ENCODE measurements at regions not wholly inside any gene's neighbourhood (a gene's known extent, or its start where the extent isn't known, plus 50 kb on each side); places are given as distances from the start of the nearest gene placed in this dataset.

DNA sequence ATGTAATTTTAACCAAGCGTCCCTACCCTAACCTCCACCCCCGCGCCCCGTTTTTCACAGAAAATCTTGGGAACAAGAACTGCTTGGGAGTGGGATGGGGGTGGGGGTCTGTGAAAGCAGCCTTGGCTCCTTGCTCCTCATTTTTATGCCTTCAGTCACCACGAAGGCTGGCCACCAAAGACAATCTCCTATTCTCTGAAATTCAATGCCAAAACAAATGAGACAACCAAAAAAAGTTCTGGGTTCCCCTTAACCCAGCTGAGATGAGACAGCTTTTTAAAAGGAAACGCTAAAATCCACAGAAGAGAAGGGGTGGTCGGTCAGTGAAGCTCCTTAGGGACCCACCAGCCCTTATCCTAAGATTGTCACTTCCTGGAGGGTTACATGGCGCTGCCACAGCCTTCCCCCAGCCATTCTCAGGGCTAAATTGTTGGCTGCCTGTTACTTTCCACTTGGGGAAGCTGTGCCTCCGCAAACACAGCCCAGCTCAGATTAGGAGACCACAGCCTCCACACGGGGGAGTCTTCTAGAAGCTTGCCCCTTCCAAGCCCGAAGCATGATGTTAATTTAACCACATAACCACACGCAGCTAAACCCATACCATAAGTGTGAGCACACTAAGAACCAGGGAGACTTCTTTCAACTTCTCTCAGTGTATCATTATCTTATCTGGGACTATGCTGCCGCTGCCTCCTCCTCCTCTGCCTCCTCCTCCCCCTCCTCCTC is 136.3 kb downstream of the FOXD1 start:
- Histone ChIP-seq H3K36me3 (ENCODE audit: control insufficient read depth, insufficient read depth, low read length) (no peaks in the 10 kb centered on the region), H3K4me1 (ENCODE audit: control insufficient read depth, insufficient read depth, low read length) (peaks cover 3% of the 10 kb centered on the region), H3K27ac (ENCODE audit: low read depth, low read length) (no peak overlapping the region), H3K27me3 (ENCODE audit: control insufficient read depth, insufficient read depth, low read length) (peaks cover 12% of the 10 kb centered on the region), H3K4me3 (ENCODE audit: low read length) (no peak overlapping the region), H3K9ac (ENCODE audit: low read length) (no peak overlapping the region)

DNA sequence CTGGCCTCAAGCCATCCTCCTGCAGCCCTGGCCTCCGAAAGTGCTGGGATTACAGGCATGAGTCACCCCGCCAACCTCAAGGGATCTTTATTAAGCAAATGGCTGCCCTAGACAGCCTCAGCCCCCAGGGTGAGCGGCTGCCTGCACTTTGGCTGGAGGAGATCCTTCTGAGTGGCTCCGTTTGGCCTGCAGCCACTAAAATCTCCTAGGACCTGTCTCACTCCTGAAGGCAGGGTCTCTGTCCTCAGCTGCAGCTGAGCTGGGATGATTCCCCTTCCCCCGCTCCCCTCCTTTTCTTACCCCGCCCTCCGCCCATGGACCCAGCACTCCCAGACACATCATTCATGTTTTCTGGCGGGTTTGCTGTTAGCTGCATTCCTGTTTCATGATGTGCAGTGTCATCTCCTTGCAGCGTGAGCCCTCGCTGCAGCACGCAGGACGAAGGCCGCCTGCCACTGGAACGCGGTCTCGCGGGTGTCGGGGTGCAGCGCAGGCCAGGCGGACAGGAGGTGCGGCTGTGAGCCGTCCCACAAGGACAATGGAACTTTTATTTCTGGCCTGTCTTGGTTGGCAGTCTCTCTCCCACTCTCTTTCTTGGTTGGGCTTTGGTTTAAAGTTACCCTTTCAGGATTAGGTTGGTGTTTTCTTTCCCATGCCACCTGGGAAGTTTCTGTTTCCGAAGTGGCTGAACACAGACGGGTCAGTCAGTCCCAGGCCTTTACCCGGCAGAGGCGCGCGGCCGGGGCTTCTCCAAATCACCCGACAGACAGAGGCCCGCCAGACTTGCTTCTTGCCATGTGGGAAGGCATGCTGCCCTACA is 137.1 kb downstream of the FOXD1 start:
- Histone ChIP-seq H3K4me3 (ENCODE audit: low read length) (no peak overlapping the region), H3K36me3 (ENCODE audit: control insufficient read depth, insufficient read depth, low read length) (no peaks in the 10 kb centered on the region), H3K27ac (ENCODE audit: low read depth, low read length) (no peak overlapping the region), H3K27me3 (ENCODE audit: control insufficient read depth, insufficient read depth, low read length) (peaks cover 12% of the 10 kb centered on the region), H3K4me1 (ENCODE audit: control insufficient read depth, insufficient read depth, low read length) (peaks cover 3% of the 10 kb centered on the region), H3K9ac (ENCODE audit: low read length) (no peak overlapping the region)

DNA sequence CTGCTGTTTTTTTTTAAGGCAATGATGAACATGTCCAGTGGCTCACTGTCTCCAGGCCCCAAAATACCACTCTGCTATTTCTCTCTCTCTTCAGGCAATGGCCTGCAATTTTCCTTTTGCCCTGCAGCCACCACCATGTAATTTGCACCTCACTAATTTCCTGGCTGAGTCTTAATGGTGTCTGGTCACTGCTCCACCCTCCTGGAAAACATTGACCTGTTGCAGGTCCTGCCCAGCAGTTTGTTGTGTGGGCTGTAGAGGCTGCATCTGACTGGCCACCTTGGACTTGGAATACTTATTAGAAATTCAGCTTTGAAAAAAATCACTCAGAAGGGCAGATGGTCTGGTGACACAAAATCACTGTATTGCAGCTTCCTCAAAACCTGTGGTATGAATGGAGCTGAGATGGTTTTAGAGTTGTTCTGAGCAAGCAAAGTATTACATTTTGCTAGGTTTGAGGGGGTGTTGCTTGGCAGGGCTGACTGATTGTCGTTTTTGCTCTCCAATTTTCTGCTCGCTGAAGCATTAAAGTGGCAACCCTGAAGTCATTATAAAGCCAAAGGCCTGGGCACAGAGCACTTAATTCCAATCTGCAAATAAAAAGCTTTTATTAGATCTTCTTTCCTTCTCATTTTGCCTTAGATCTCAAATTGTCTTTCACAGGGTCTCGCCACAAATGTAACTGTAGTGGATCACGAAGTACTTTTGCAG is 134.8 kb downstream of the TMEM174 start:
- Histone ChIP-seq H3K36me3 (ENCODE audit: control insufficient read depth, insufficient read depth, low read length) (no peaks in the 10 kb centered on the region), H3K4me3 (ENCODE audit: low read length) (no peak overlapping the region), H3K4me1 (ENCODE audit: control insufficient read depth, insufficient read depth, low read length) (peaks cover 3% of the 10 kb centered on the region), H3K27me3 (ENCODE audit: control insufficient read depth, insufficient read depth, low read length) (peaks cover 15% of the 10 kb centered on the region), H3K27ac (ENCODE audit: low read depth, low read length) (no peak overlapping the region), H3K9ac (ENCODE audit: low read length) (no peak overlapping the region)

DNA sequence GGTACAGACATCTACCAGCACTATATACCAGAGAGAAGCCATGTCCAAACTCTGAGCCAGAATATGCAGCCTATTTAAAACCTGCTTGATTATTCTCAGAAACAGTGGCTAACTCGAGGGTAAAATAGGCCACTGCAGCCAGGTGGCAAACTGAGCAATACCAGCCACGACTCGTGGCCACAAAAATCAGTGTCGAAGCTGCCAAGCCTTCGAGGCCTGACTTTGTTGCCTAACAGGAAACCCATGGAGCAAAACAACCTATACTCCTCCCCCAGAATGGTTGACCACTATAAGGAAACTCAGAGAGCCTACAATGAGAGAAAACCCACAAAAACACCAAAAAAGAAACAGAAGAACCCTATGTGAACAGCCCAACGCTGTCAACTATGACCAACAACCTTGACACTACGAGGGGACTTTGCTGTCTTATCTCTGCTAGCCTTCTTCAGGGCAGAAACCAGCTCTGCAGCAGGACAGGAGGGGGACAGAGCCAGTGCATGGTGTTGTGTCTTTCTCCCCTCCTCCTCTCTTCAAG is 133.8 kb downstream of the TMEM174 start:
- Histone ChIP-seq H3K4me1 (ENCODE audit: control insufficient read depth, insufficient read depth, low read length) (peaks cover 3% of the 10 kb centered on the region), H3K27me3 (ENCODE audit: control insufficient read depth, insufficient read depth, low read length) (peaks cover 18% of the 10 kb centered on the region), H3K4me3 (ENCODE audit: low read length) (no peak overlapping the region), H3K27ac (ENCODE audit: low read depth, low read length) (no peak overlapping the region), H3K36me3 (ENCODE audit: control insufficient read depth, insufficient read depth, low read length) (no peaks in the 10 kb centered on the region), H3K9ac (ENCODE audit: low read length) (no peak overlapping the region)

DNA sequence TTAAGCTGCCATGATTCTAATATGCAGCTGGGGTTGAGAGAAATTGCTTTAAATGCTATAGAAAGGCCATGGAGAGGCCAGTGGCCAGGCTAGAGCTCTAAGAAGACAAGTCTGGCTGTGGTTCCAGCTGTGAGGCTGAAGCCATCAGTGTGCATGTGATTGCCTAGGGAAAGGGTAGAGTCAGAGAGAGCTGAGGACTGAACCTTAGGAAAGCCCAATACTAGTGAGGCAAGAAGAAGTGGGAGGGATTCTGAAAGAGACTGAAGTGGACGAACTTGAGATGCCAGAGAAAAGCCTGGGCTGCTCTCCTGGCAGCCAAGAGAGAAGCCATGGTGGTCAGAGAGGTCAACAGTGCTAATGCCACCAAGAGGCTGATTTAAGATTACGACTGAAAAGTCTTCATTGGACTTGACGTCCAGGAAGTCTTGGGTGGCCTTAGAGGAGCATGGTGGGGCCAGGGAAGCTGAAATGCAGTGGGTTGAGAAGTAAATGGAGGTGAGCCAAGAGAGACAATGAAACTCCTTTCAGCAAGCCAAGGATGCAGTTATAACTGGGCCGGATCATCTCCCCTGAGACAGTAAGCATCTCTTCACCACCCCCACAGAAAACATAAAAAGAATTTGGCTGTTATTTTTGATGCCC is 133.2 kb downstream of the TMEM174 start:
- Histone ChIP-seq H3K4me1 (ENCODE audit: control insufficient read depth, insufficient read depth, low read length) (peaks cover 3% of the 10 kb centered on the region), H3K4me3 (ENCODE audit: low read length) (no peak overlapping the region), H3K27me3 (ENCODE audit: control insufficient read depth, insufficient read depth, low read length) (peaks cover 23% of the 10 kb centered on the region), H3K27ac (ENCODE audit: low read depth, low read length) (no peak overlapping the region), H3K36me3 (ENCODE audit: control insufficient read depth, insufficient read depth, low read length) (no peaks in the 10 kb centered on the region), H3K9ac (ENCODE audit: low read length) (no peak overlapping the region)

DNA sequence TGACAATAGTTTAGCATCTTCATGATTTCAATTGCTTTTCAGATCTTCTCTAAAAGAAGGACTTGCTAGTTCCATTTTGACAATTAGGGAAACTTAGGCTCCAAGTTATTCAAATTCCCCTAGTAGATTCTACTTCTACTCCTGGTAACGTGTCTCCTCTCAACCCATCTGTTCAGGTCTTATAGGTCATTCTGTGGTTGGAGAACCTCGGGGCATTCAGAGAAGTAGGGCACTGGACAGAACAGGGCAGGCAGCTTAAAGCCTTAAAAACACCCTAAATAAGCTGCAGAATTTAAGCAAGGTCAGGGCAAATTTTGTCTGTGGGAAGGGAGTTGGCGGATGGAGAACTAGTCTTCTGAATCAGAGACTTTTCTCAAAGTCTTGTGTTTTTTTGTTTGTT is 132.4 kb downstream of the TMEM174 start:
- Histone ChIP-seq H3K4me3 (ENCODE audit: low read length) (no peak overlapping the region), H3K9ac (ENCODE audit: low read length) (no peak overlapping the region), H3K36me3 (ENCODE audit: control insufficient read depth, insufficient read depth, low read length) (no peaks in the 10 kb centered on the region), H3K27ac (ENCODE audit: low read depth, low read length) (no peak overlapping the region), H3K27me3 (ENCODE audit: control insufficient read depth, insufficient read depth, low read length) (peaks cover 29% of the 10 kb centered on the region), H3K4me1 (ENCODE audit: control insufficient read depth, insufficient read depth, low read length) (no peaks in the 10 kb centered on the region)

DNA sequence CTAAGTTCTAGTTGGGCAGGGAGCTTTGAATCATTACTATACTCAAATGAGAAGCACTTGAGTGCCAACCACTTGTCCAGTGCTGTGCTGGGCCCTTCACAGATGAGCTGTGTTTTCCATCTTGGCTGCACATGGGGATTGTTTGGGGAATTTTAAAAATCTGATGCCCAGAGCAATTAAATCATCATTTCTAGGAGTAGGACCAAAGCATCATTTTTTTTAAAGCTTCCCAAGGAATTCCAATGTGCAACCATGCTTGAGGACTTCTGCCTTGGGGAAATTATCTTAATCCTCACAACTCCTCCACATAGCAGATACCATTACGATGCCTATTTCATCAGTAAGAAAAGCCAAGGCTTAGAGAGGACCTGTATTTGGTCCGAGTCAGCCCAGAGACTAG is 131.4 kb downstream of the TMEM174 start:
- H3K36me3 ChIP-seq (ENCODE audit: control insufficient read depth, insufficient read depth, low read length) = no peaks in the 10 kb centered on the region
- H3K4me1 ChIP-seq (ENCODE audit: control insufficient read depth, insufficient read depth, low read length) = no peaks in the 10 kb centered on the region
- peaks cover 36% of the 10 kb centered on the region for H3K27me3 ChIP-seq (ENCODE audit: control insufficient read depth, insufficient read depth, low read length)
- no peak overlapping the region for H3K27ac ChIP-seq (ENCODE audit: low read depth, low read length)
- H3K9ac ChIP-seq (ENCODE audit: low read length) = no peak overlapping the region
- no peak overlapping the region for H3K4me3 ChIP-seq (ENCODE audit: low read length)

DNA sequence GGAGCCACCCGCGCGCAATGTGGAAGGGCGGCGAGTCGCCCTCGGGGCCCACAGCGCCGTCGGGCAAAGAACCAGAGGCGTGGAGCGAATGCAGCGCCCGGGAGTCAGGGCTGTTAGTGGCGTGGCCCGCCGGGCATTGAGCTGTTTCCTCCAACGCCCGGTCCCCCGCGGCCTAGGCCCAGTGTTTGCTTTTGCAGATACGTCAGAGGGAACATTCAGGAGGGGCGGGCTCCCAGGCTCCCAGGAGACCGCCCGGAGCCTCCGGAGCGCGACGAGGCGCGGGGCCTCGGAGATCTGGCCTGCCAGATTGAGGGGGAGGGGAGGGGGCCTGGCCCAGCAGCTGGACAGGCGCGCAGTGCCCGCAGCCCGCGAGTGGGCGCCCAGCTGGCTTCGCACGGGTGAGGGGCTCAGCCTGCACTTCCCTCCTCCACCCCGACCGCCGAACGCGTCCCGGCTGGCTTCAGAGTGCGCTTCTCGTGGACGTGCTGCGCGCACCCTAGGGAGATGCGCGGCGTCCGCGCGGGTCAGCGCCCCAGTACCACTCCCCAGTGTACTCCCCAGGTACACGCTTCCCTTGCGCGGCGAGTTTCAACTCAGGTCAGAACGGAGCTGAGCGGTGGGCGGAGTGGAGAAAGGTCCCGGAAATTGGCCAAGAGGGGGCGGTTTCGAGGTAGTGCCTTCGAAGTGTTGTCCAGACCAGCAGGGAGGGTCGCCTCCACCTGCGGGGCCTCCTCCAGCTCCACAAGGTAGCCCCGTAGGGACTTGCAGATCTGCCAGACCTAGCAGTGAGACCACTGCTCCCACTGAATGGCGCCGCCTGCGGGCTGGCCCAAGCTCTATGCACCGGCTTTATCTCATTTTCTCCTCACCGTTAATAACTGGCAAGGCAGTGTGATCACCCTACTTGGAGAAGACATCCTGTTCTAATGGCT is 130.4 kb downstream of the TMEM174 start:
- Histone ChIP-seq H3K9ac (ENCODE audit: low read length) (no peak overlapping the region), H3K27ac (ENCODE audit: low read depth, low read length) (no peak overlapping the region), H3K27me3 (ENCODE audit: control insufficient read depth, insufficient read depth, low read length) (peaks cover 39% of the 10 kb centered on the region), H3K36me3 (ENCODE audit: control insufficient read depth, insufficient read depth, low read length) (no peaks in the 10 kb centered on the region), H3K4me3 (ENCODE audit: low read length) (no peak overlapping the region), H3K4me1 (ENCODE audit: control insufficient read depth, insufficient read depth, low read length) (no peaks in the 10 kb centered on the region)

DNA sequence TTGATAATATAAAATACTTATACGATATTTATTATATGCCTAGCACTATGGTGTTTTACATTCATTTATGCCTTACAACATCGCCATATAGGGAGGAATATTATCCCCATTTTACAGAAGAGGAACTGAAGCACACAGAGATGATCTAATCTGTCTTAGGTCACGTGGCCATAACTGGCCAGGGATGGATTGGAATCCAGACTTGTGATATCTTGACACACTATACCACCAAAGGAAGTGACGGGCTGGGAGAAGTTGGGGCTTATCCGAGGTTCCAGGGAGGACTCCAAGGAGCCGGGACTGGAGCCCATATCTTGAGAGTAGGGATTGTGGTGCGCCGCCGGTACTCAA is 129.8 kb downstream of the TMEM174 start:
- H3K36me3 ChIP-seq (ENCODE audit: control insufficient read depth, insufficient read depth, low read length) = no peaks in the 10 kb centered on the region
- H3K27ac ChIP-seq (ENCODE audit: low read depth, low read length) = no peak overlapping the region
- H3K4me3 ChIP-seq (ENCODE audit: low read length) = no peak overlapping the region
- no peak overlapping the region for H3K9ac ChIP-seq (ENCODE audit: low read length)
- H3K4me1 ChIP-seq (ENCODE audit: control insufficient read depth, insufficient read depth, low read length) = no peaks in the 10 kb centered on the region
- peaks cover 44% of the 10 kb centered on the region for H3K27me3 ChIP-seq (ENCODE audit: control insufficient read depth, insufficient read depth, low read length)

DNA sequence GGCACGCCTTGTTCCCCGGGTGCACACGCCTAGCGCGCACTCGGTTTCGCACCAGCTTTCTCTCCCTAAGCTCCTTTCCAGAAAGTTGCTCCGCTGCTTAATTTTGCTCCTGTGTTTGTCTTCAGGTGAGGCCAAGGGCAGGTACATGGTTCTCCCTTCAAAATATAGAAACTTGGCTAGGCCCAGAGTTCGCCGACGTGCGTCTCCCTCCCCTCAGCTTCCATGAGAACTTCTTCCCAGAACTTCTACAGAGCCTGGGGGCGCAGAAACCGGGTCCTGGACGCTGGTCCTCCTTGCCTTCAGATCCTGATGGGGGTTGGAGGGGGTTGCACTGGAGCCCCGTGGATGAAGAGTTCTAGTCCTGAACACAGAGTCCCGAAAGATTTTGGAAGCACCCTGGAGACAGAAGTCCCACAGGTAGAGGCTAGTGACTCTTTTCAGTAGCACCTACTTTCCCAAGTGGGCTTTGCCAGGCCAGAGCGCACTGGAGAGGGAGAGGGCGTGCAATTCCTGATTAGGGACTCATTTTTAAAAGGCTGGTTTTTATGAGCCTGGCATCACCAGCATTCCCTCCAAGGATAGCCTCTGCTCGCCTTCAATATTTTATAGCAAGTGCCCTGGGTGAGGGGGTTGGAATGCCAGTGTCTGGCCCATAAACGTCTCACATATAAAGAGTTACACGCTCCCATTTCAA is 128.4 kb downstream of the TMEM174 start:
- H3K36me3 ChIP-seq (ENCODE audit: control insufficient read depth, insufficient read depth, low read length) = no peaks in the 10 kb centered on the region
- H3K4me1 ChIP-seq (ENCODE audit: control insufficient read depth, insufficient read depth, low read length) = no peaks in the 10 kb centered on the region
- no peak overlapping the region for H3K9ac ChIP-seq (ENCODE audit: low read length)
- no peak overlapping the region for H3K27ac ChIP-seq (ENCODE audit: low read depth, low read length)
- peaks cover 53% of the 10 kb centered on the region for H3K27me3 ChIP-seq (ENCODE audit: control insufficient read depth, insufficient read depth, low read length)
- no peak overlapping the region for H3K4me3 ChIP-seq (ENCODE audit: low read length)
